ENCODE measurements at regions not wholly inside any gene's neighbourhood (a gene's known extent, or its start where the extent isn't known, plus 50 kb on each side); places are given as distances from the start of the nearest gene placed in this dataset.

DNA sequence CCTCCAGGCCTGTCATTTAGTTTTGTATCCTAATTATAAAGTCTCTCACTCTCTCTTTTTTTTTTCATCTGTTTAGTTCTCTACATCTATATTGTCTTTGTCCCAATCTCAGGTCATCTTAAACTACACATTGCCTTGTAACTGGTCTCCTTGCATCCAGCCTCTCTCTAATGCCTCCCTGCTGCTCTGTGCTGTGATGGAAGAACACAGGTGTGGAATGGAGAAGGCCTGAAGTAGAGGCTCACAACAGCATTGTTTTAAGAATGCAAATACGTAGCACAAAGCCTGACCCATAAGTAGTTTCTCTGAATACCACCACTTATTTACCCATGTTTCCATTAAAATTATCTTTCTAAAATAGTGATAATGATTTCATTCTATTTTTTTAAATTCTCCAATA lies 108.8 kb upstream of the FRY start:
- TF ChIP-seq EZH2phosphoT487 (IDR thresholded peaks at IDR 0.05; ENCODE audit: low read depth, severe bottlenecking, unreplicated experiment) (no peak), EZH2 (IDR thresholded peaks at IDR 0.05; ENCODE audit: borderline replicate concordance) (no peak)
- TF ChIP-seq, protein P1, sequence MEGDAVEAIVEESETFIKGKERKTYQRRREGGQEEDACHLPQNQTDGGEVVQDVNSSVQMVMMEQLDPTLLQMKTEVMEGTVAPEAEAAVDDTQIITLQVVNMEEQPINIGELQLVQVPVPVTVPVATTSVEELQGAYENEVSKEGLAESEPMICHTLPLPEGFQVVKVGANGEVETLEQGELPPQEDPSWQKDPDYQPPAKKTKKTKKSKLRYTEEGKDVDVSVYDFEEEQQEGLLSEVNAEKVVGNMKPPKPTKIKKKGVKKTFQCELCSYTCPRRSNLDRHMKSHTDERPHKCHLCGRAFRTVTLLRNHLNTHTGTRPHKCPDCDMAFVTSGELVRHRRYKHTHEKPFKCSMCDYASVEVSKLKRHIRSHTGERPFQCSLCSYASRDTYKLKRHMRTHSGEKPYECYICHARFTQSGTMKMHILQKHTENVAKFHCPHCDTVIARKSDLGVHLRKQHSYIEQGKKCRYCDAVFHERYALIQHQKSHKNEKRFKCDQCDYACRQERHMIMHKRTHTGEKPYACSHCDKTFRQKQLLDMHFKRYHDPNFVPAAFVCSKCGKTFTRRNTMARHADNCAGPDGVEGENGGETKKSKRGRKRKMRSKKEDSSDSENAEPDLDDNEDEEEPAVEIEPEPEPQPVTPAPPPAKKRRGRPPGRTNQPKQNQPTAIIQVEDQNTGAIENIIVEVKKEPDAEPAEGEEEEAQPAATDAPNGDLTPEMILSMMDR (IDR thresholded peaks at IDR 0.05; ENCODE audit: poor library complexity): no peak

Measured in hepatocyte (in vitro differentiated cells).